GM18870 (cell line): ENCODE measurements at regions not wholly inside any gene's neighbourhood (a gene's known extent, or its start where the extent isn't known, plus 50 kb on each side); places are given as distances from the start of the nearest gene placed in this dataset.

ENCODE experiments used
- ATAC-seq: cut with Tn5 transposase; IDR thresholded peaks from one replicate; pipeline ENCODE4 v1.9.1; 2021; ENCODE audit warnings: moderate library complexity; ENCODE audit not compliant: unreplicated experiment

GRCh38 chr15:39320355-39320754 is 260.5 kb upstream of the THBS1 start:
- ATAC-seq = no peak

DNA sequence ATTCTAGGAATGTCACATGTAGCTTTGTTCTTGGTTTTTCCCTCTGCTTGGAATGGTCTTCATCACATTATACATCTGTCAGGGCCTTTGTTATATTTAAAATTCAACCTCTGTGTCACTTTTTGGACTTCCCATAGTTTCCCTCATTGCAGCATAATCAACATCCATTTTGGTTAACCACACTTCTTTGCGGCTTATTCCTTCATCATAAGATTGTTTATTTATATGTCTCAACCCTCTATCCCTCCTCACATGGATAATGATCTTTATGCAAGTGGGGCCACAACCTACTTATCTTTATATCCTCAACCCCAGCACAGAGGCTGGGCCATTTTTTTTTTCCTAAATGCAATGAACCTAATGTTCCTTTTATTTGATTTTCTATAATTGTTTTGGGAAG is 260.0 kb upstream of the THBS1 start:
- no peak for ATAC-seq

DNA sequence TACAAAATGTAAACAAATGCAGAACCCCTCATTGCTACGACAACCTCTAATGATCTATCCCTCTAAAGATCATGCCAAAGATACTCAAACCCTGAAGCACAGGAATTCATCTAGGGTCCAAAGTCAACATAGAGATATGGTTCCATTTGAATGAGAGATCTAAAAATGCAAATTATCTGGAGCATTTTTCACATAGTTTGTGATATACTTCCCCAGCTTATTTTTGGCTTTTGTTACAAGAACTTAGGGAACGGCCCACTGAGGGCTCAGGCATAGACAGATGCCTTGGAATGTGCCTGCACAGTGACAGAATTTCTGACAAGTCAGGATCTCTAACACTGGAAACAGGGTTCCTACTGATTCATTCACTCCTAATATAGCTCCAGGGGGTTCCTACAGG is 258.9 kb upstream of the THBS1 start:
- ATAC-seq = no peak

DNA sequence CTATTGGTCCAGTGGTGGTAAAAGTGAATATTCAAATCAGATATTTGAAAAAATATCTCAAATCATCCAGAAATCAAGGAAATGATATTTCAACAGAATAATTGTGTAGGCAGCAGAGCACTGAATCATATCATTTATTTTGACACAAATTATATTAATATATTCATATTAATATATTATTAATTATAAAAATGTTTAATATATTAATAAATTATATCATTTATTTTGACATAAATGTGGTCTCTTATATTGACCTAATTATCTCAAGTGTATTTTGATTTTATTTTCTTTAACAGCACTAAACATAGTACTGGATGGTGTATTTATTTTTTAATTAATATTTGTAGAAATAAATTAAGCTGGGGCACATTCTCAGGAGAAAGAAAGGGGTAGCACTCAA is 257.7 kb upstream of the THBS1 start:
- ATAC-seq = no peak

GRCh38 chr15:39323706-39324105 is 257.2 kb upstream of the THBS1 start:
- no peak for ATAC-seq

DNA sequence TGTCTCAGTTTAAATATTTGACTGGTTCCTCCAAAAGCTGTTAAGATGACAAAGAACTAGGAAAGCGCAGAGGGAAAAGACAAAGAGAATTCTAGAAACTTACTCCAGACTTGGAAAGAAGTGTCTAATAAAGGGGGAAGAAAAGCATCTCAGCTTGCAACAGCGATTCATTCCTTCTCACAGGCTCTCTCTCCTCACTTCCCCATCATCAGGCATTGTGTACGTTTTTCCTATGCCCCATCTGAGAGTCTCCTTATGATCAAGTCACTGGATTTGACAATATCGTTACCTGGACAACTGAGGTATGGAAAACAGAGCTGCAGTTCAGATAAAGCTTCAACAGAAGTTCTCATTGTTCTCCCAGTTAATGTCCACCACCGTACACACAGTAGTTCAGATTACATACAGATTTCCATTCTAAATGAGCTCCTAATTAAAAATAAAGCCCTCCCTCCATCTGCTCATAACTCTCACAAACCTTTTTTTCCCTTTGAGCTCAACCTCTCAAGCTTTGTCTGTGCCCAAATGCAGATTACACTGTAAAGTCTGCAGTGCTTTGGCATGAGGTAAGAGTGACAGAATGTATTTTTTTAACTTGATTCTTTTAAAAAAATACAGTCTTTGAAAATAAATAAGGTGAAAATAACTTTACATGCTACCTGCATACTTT is 254.4 kb upstream of the THBS1 start:
- no peak for ATAC-seq

DNA sequence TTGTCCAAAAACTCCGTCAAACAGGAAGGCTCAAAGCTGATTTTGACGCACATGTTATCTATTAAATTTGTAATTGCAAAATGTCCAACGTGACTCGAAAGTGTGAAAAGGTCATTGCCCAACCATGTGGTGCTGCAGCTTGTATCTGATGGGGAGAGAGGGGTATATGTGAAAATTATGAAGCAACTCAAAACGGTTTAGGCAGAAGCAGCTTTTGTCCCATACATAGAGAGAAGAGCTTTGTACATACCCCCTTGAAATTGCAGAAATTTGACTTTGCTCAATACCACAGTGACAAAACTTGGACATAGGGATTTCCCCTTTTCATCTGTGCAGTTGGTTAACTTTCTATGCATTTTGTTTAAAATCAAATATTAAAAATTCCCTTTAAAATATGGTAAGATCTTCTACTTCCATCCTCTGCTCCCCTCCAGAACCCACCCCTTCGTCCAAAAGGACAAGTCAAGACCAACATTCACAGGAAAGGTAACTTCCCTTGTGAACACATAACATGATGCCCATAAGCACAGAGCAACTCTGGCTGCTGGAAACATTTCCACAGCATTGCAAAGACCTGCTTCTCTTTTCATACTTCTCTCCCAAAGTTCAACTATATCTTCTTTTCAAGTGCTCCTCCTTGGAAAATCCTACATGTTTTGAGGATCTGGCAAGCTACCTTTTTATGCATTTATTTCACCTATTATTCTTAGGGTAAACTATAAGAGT is 253.7 kb upstream of the THBS1 start:
- no peak for ATAC-seq

GRCh38 chr15:39330061-39330460 is 250.8 kb upstream of the THBS1 start:
- ATAC-seq = no peak

GRCh38 chr15:39331584-39331983 is 249.3 kb upstream of the THBS1 start:
- no peak for ATAC-seq

GRCh38 chr15:39332846-39333245 is 248.0 kb upstream of the THBS1 start:
- ATAC-seq = no peak

GRCh38 chr15:39333393-39333792 is 247.5 kb upstream of the THBS1 start:
- no peak for ATAC-seq

- no peak for ATAC-seq
These were observed 247.0 kb upstream of the THBS1 start for GRCh38 chr15:39333896-39334295.

GRCh38 chr15:39336926-39337325 is 244.0 kb upstream of the THBS1 start:
- no peak for ATAC-seq

GRCh38 chr15:39338251-39338650 is 242.6 kb upstream of the THBS1 start:
- no peak for ATAC-seq

DNA sequence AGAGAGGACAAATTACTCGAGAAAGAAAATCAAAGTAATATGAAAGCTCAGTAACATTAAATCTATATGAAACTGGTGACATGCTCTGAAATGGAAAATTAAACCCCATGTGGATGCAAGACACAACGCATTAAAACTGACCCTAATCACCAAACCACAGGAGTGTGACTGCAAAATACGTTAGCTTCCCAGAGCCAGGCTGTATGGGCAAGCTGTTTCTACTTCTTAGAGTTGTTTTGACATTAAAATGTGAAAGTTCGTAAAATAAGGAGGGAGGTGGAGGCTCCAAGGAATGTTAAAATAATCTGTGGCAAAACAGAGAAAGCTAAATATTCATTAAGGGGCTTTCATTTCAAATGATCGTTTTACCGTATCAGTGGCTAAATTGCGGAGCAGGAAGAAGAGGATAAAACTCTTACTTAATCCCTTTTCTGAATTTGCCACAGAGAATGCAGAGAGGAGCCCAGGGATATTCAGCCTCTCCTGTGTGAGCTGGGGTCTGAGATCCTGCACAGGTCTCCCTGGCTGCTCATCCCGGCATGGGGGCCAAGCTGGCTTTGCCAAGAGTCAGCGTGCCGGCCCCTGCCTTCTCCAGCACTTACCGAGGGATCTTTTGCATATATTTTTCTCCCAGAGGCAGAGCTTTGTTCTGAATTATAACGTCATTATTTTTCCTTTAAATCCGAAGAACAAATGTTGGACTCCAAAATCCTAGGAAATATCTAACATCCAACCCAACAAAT is 239.8 kb upstream of the THBS1 start:
- no peak for ATAC-seq

GRCh38 chr15:39344662-39345141 is 236.2 kb upstream of the THBS1 start:
- ATAC-seq = no peak

DNA sequence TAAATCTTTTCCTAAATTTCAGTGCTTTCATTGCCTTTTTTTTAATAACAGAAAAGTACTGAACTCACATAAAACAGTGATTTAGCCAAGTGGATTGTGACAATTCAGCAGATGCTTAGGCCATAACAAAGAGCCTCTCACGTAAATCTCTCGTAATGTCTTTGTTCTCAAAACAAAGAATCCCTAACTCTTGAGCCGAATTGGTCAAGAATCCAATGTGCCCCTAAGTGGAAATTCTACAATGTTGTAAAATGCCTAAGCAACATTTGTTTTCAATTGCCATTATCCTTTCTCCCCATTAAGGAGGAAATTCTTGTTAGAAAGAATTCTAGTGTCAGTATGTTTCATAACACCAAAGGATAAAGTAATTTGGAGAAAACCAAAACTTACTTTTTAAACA is 235.7 kb upstream of the THBS1 start:
- no peak for ATAC-seq

DNA sequence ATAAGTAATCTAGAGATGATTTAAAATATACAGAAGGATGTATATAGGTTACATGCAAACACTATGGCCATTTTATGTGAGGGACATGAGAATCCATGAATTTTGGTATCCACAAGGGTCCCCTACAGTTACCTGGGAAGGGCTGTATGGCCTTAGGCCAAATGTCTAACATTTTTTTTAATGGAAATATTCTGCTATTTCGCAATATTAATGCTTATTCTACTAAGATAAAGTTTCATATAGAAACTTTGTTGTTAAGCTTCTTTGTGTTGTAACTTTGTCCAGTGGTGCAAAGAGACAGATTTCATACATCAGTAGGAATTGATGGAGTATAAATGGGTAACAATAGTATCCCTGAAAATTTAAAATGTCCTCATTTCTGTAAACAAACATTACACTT is 233.4 kb upstream of the THBS1 start:
- no peak for ATAC-seq

GRCh38 chr15:39350785-39351184 is 230.1 kb upstream of the THBS1 start:
- ATAC-seq = no peak

DNA sequence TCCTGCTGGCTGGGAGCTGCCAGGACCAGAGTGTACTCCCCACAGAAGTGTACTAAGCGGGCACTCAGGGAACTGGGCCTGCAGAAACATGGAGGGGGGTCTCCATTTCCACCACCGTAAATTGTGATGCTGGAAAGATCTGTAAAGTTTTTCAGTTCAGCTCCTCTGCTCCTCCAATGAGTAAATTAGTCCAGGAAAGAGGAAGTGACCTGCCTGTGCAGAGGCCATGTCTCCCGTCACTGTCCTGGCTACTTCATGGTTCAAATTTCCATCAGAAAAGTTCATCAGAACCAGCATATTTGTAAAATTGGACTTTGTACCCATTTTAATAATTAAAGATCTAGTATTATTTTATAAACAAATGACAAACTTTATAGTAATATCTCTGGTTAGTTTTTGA is 226.7 kb upstream of the THBS1 start:
- ATAC-seq = no peak

- ATAC-seq = peak; percentile 56
These were observed 223.2 kb upstream of the THBS1 start for GRCh38 chr15:39357480-39358268.
